OCI-LY3 (cell line): ENCODE measurements at regions not wholly inside any gene's neighbourhood (a gene's known extent, or its start where the extent isn't known, plus 50 kb on each side); places are given as distances from the start of the nearest gene placed in this dataset.

ENCODE experiments used
- H2AFZ ChIP-seq: fragments of 200-600, 300-600 bp; shearing (Covaris generic); 2 replicates; pipeline ENCODE4 v1.6.0; 2014; ENCODE audit warnings: antibody characterized with exemption, low read depth, low read length
- H3K27ac ChIP-seq: fragments of 200-600, 300-600 bp; sonication (generic); 2 replicates; pipeline ENCODE4 v1.5.1; 2014; ENCODE audit warnings: mild to moderate bottlenecking, low read length, moderate library complexity, mixed read lengths
- H3K27me3 ChIP-seq: fragments of 200-600, 300-600 bp; sonication (generic); 2 replicates; pipeline ENCODE4 v1.6.1; 2014; ENCODE audit warnings: low read depth, low read length, mixed read lengths
- H3K36me3 ChIP-seq: fragments of 200-600, 300-600 bp; sonication (generic); replicated peaks from 2 replicates; pipeline ENCODE3; 2014; ENCODE audit warnings: low read depth, low read length, mixed read lengths
- H3K4me1 ChIP-seq: fragments of 300-600, 200-600 bp; sonication (generic); 2 replicates; pipeline ENCODE4 v1.6.1; 2014; ENCODE audit warnings: low read length, mixed read lengths
- H3K4me2 ChIP-seq: fragments of 200-600, 300-600 bp; sonication (generic); 2 replicates; pipeline ENCODE4 v1.6.1; 2014; ENCODE audit warnings: low read length, mixed read lengths
- H3K4me3 ChIP-seq: fragments of 300-600, 200-600 bp; sonication (generic); 2 replicates; pipeline ENCODE4 v1.5.1; 2014; ENCODE audit warnings: antibody characterized with exemption, mild to moderate bottlenecking, low read length, moderate library complexity
- H3K79me2 ChIP-seq: fragments of 300-600, 200-600 bp; shearing (Covaris generic); 2 replicates; pipeline ENCODE4 v1.6.1; 2014; ENCODE audit warnings: mild to moderate bottlenecking, low read length, mixed read lengths
- H3K9ac ChIP-seq: fragments of 300-600, 200-600 bp; shearing (Covaris generic); 2 replicates; pipeline ENCODE4 v1.6.0; 2014; ENCODE audit warnings: mild to moderate bottlenecking, low read length, moderate library complexity
- H3K9me3 ChIP-seq: fragments of 200-600, 300-600 bp; shearing (Covaris generic); 2 replicates; pipeline ENCODE4 v1.6.1; 2014; ENCODE audit warnings: low read length, mixed read lengths; ENCODE audit not compliant: insufficient read depth
- H4K20me1 ChIP-seq: fragments of 200-600, 300-600 bp; sonication (generic); 2 replicates; pipeline ENCODE4 v1.6.1; 2016; ENCODE audit warnings: low read length, mixed read lengths; ENCODE audit not compliant: insufficient read depth
- CTCF ChIP-seq: fragments of 200-600, 300-600 bp; sonication (generic); IDR thresholded peaks from 2 replicates; pipeline ENCODE4 v1.5.1; 2014; ENCODE audit warnings: antibody characterized with exemption, low read length, low read depth
- EZH2phosphoT487 ChIP-seq: fragments of 200-600 bp; shearing (Covaris generic); IDR thresholded peaks from 2 replicates; pipeline ENCODE4 v1.6.1; 2018; ENCODE audit warnings: antibody characterized with exemption, mixed run types, low read depth

GRCh38 chr7:156019308-156019707 lies 207.0 kb upstream of the SHH start:
- H3K9me3 ChIP-seq = no peaks in the 10 kb centered on the region
- H3K27ac ChIP-seq = no peak overlapping the region
- no peak overlapping the region for H3K9ac ChIP-seq
- no peak overlapping the region for H2AFZ ChIP-seq
- H3K4me1 ChIP-seq = no peaks in the 10 kb centered on the region
- no peak for TF ChIP-seq EZH2phosphoT487
- no peaks in the 10 kb centered on the region for H3K27me3 ChIP-seq
- H3K79me2 ChIP-seq = no peaks in the 10 kb centered on the region
- H3K4me2 ChIP-seq = no peak overlapping the region
- no peaks in the 10 kb centered on the region for H3K36me3 ChIP-seq
- H4K20me1 ChIP-seq = no peaks in the 10 kb centered on the region
- no peak overlapping the region for H3K4me3 ChIP-seq

- Histone ChIP-seq H3K9me3 (no peaks in the 10 kb centered on the region), H3K36me3 (no peaks in the 10 kb centered on the region), H2AFZ (no peak overlapping the region), H3K27ac (no peak overlapping the region), H3K9ac (no peak overlapping the region), H3K4me3 (no peak overlapping the region), H4K20me1 (no peaks in the 10 kb centered on the region), H3K79me2 (no peaks in the 10 kb centered on the region), H3K27me3 (no peaks in the 10 kb centered on the region), H3K4me2 (no peak overlapping the region), H3K4me1 (no peaks in the 10 kb centered on the region)
- TF ChIP-seq CTCF (no peak), EZH2phosphoT487 (no peak)
Observed at GRCh38 chr7:156017916-156018700, 205.8 kb upstream of the SHH start.

GRCh38 chr7:156017431-156017830 lies 205.2 kb upstream of the SHH start:
- H3K27me3 ChIP-seq = no peaks in the 10 kb centered on the region
- no peaks in the 10 kb centered on the region for H3K79me2 ChIP-seq
- no peak overlapping the region for H3K9ac ChIP-seq
- TF ChIP-seq EZH2phosphoT487 (no peak), CTCF (no peak)
- H2AFZ ChIP-seq = no peak overlapping the region
- H4K20me1 ChIP-seq = no peaks in the 10 kb centered on the region
- no peaks in the 10 kb centered on the region for H3K36me3 ChIP-seq
- no peak overlapping the region for H3K4me3 ChIP-seq
- H3K9me3 ChIP-seq = no peaks in the 10 kb centered on the region
- no peaks in the 10 kb centered on the region for H3K4me1 ChIP-seq
- H3K4me2 ChIP-seq = no peak overlapping the region
- no peak overlapping the region for H3K27ac ChIP-seq

GRCh38 chr7:156015237-156016020 lies 203.2 kb upstream of the SHH start:
- no peaks in the 10 kb centered on the region for H3K36me3 ChIP-seq
- TF ChIP-seq CTCF (no peak), EZH2phosphoT487 (no peak)

More at GRCh38 chr7:156015237-156016020, 203.2 kb upstream of the SHH start:
- Histone ChIP-seq H3K9me3 (no peaks in the 10 kb centered on the region), H3K4me1 (no peaks in the 10 kb centered on the region), H3K79me2 (no peaks in the 10 kb centered on the region), H4K20me1 (no peaks in the 10 kb centered on the region), H2AFZ (no peak overlapping the region), H3K9ac (no peak overlapping the region), H3K4me2 (no peak overlapping the region), H3K27me3 (no peaks in the 10 kb centered on the region), H3K4me3 (no peak overlapping the region), H3K27ac (no peak overlapping the region)
